Ectodermal cell (in vitro differentiated cells): ENCODE measurements at regions not wholly inside any gene's neighbourhood (a gene's known extent, or its start where the extent isn't known, plus 50 kb on each side); places are given as distances from the start of the nearest gene placed in this dataset.
"Not testable (repeated sequence)": the region's sequence is repeated elsewhere in the genome, so short reads cannot be mapped to it uniquely, and the experiment has no call there.

Source experiments
- H3K27ac ChIP-seq: 2 replicates; pipeline ENCODE4 v1.7.0; 2013; ENCODE audit warnings: mild to moderate bottlenecking, low read depth, low read length; ENCODE audit not compliant: insufficient read depth, poor library complexity, severe bottlenecking
- H3K27me3 ChIP-seq: 2 replicates; pipeline ENCODE4 v1.7.0; 2013; ENCODE audit warnings: mild to moderate bottlenecking, low read length; ENCODE audit not compliant: insufficient read depth, control insufficient read depth, poor library complexity, severe bottlenecking
- H3K36me3 ChIP-seq: one replicate; pipeline ENCODE4 v1.7.0; 2013; ENCODE audit warnings: low read length; ENCODE audit not compliant: control insufficient read depth, insufficient read depth
- H3K4me1 ChIP-seq: one replicate; pipeline ENCODE4 v1.7.0; 2013; ENCODE audit warnings: low read length; ENCODE audit not compliant: control insufficient read depth, insufficient read depth
- H3K4me3 ChIP-seq: 2 replicates; pipeline ENCODE4 v1.7.0; 2013; ENCODE audit warnings: low read depth, low read length, control low read depth; ENCODE audit not compliant: insufficient read depth
- H3K9me3 ChIP-seq: 2 replicates; pipeline ENCODE4 v1.7.0; 2013; ENCODE audit warnings: mild to moderate bottlenecking, low read length, moderate library complexity; ENCODE audit not compliant: control insufficient read depth
- WGBS, 2 experiments: methylation state at CpG; one replicate each; pipeline ENCODE4 v1.1.7; 2013; ENCODE audit warnings: missing lambda C conversion rate in 2 of 2; 5-methylcytosine and 5-hydroxymethylcytosine counted together

DNA sequence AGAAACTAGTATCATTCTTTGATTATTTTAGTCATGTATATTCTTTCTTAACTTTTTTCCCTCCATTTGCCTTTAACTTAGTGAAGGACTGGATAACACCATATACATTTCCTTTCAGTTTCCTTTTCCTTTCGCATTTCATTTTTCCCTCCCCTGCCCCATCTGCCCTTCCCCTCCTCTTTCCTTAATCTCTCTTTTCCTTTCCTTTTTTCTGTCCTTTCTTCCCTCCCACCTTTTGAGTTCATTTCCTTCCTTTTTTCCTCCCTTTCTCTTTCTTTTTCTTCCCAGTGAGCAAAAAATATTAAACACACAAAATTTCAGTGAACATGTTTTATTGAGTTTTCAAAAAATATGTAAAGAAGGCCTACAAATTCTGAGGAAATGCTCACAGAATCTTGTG lies 373.3 kb downstream of the SRGAP2C start:
- H3K4me3 ChIP-seq, H3K36me3 ChIP-seq, H3K9me3 ChIP-seq, H3K27me3 ChIP-seq, H3K27ac ChIP-seq, H3K4me1 ChIP-seq: not testable (repeated sequence)
- WGBS, 2 experiments = 91 to 95% methylated on average over 1 of the region's 1 CpG

DNA sequence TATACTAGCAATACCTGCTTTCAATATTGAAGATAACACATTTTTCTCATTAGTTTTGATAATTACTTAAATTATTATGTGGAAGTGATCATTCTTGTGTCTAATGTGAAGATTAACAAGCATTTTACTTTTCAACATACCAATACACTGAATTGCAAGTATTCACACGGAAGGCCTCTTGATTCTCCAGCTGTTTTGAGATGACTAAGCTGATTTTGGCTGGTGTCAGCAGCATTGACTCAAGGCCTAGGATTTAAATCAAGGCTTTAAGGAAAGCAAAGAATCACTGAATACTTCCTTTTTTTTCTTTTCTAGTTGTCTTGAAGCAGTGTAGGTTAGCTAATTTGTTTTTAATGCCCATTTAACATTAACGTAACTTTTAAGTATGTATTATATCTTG lies 373.7 kb downstream of the SRGAP2C start:
- Histone ChIP-seq H3K27me3 (no peaks in the 10 kb centered on the region), H3K4me1 (no peaks in the 10 kb centered on the region), H3K9me3 (no peaks in the 10 kb centered on the region), H3K27ac (no peak overlapping the region), H3K36me3 (no peaks in the 10 kb centered on the region), H3K4me3 (no peak overlapping the region)
- WGBS, 2 experiments = 0 to 14% methylated on average over 1 of the region's 2 CpGs

DNA sequence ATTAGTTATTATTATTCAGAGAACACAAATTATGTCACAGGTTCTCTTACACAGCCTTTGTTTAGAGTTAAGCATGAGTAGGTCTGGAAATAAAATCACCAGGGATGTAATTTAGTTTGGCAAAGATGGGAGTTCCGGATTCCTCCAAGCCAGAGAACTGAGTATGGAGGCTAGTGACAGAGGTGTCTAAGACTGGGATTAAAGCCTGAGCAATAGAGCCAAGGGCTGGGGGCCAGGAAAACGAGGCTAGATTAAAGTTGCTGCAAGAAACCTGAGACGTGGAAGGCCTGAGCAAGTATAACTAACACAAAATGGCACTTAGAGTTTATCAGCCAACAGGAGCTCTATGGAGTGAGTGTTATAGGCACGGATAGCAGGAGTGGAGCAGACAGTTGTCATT lies 381.6 kb downstream of the SRGAP2C start:
- Histone ChIP-seq H3K27ac (no peak overlapping the region), H3K4me3 (no peak overlapping the region), H3K27me3 (no peaks in the 10 kb centered on the region), H3K9me3 (no peaks in the 10 kb centered on the region), H3K4me1 (no peaks in the 10 kb centered on the region), H3K36me3 (no peaks in the 10 kb centered on the region)
- 88 to 92% methylated on average over 3 to 4 of the region's 4 CpGs for WGBS, 2 experiments

DNA sequence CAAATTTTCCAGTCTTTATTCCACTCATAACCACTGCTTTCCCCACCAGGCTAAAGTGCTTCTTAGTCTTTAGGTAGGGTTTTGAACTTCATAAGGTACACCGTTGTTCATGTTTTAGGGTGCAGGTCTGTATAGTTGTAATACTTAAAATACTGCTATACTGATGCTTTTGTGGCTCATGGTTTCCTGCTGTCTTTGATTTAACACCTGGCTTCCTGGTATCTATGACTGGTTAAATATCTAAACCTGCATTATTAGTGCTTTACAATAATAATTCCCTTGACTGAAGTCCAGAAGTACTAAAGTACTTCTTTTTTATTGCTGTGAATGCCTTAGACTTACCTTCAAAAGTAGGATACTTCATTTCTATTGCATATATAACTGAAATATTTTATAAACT lies 384.7 kb downstream of the SRGAP2C start:
- Histone ChIP-seq H3K9me3 (no peaks in the 10 kb centered on the region), H3K4me3 (no peak overlapping the region), H3K27ac (no peak overlapping the region), H3K4me1 (no peaks in the 10 kb centered on the region), H3K36me3 (no peaks in the 10 kb centered on the region), H3K27me3 (no peaks in the 10 kb centered on the region)
- WGBS, 2 experiments = 92% methylated on average over 1 of the region's 1 CpG; no CpG with 5 or more reads in 1 of the 2 experiments

DNA sequence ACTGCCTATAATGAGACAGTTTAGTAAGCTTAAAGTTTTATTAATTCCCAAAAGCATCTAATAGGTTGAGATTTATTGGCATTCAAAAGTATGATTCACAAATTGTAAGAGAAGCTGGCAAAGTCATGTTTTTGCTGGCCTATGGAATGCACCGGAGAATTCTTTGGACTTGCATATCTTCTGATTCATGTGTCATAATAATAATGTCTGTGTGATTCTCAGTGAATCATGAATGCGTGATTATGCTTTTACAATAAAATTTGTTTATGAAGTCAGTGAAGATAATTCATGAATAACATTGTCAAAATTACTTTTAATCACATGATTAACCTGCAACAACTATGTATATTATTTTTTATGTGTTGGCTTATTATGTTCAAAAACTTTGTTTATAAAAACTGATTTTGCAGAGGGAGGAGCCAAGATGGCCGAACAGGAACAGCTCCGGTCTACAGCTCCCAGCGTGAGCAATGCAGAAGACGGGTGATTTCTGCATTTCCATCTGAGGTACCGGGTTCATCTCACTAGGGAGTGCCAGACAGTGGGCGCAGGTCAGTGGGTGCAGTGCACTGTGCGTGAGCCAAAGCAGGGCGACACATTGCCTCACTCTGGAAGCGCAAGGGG lies 389.2 kb downstream of the SRGAP2C start:
- H3K4me1 ChIP-seq, H3K9me3 ChIP-seq, H3K27ac ChIP-seq, H3K4me3 ChIP-seq, H3K27me3 ChIP-seq, H3K36me3 ChIP-seq: not testable (repeated sequence)
- WGBS, 2 experiments = 95 to 96% methylated on average over 11 of the region's 11 CpGs

DNA sequence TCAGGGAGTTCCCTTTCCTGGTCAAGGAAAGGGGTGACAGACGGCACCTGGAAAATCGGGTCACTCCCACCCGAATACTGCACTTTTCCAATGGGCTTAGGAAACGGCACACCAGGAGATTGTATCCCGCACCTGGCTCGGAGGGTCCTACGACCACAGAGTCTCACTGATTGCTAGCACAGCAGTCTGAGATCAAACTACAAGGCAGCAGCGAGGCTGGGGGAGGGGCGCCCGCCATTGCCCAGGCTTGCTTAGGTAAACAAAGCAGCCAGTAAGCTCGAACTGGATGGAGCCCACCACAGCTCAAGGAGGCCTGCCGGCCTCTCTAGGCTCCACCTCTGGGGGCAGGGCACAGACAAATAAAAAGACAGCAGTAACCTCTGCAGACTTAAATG lies 389.7 kb downstream of the SRGAP2C start:
- WGBS, 2 experiments = 96% methylated on average over 12 of the region's 12 CpGs
- H3K27ac ChIP-seq, H3K27me3 ChIP-seq, H3K4me3 ChIP-seq, H3K4me1 ChIP-seq, H3K36me3 ChIP-seq, H3K9me3 ChIP-seq: not testable (repeated sequence)

DNA sequence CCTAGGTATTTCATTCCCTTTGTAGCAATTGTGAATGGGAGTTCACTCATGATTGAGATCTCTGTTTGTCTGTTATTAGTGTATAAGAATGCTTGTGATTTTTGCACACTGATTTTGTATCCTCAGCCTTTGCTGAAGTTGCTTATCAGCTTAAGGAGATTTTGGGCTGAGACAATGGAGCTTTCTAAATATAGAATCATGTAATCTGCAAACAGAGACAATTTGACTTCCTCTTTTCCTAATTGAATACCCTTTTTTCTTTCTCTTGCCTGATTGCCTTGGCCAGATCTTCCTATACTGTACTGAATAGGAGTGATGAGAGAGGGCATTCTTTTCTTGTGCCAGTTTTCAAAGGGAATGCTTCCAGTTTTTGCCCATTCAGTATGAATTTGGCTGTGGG lies 398.1 kb downstream of the SRGAP2C start:
- H3K9me3 ChIP-seq, H3K4me1 ChIP-seq, H3K36me3 ChIP-seq, H3K27me3 ChIP-seq, H3K4me3 ChIP-seq, H3K27ac ChIP-seq: not testable (repeated sequence)

DNA sequence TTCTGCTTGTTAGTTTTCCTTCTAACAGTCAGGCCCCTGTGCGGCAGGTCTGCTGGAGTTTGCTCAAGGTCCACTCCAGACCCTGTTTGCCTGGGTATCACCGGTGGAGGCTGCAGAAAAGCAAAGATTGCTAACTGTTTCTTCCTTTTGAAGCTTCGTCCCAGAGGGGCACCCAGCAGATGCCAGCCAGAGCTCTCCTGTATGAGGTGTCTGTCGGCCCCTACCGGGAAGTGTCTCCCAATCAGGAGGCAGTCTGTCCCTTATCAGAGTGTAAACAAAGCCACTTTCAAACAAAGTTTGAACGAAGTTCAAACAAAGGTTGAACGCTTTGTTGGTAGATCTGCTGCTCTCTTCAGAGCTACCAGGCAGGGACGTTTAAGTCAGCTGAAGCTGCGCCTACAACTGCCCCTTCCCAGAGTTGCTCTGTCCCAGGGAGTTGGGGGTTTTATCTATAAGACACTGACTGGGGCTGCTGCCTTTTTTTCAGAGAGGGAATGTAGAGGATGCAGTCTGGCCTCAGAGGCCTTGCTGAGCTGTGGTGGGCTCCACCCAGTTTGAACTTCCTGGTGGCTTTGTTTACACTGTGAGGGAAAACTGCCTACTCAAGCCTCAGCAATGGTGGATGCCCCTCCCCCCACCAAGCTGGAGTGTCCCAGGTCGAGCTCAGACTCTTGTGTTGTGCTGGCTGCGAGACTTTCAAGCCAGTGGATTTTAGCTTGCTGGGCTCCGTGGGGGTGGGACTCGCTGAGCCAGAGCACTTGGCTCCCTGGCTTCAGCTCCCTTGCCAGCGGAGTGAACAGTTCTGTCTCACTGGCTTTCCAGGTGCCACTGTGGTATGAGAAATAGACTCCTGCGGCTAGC lies 401.8 kb downstream of the SRGAP2C start:
- Histone ChIP-seq H3K36me3 (no peaks in the 10 kb centered on the region), H3K9me3 (no peaks in the 10 kb centered on the region), H3K4me1 (peaks cover 3% of the 10 kb centered on the region), H3K4me3 (no peak overlapping the region), H3K27me3 (no peaks in the 10 kb centered on the region), H3K27ac (no peak overlapping the region)
- WGBS, 2 experiments = 74% methylated on average over 15 of the region's 15 CpGs

DNA sequence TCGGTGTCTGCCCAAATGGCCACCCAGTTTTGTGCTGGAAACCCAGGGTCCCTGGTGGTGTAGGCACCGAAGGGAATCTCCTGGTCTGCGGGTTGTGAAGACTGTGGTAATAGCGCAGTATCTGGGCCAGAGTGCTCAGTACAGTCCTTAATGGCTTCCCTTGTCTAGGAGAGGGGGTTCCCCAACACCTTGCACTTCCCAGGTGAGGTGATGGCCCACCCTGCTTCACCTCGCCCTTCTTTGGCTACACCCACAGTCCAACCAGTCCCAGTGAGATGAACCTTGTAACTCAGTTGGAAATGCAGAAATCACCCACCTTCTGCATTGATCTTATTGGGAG lies 402.4 kb downstream of the SRGAP2C start:
- Histone ChIP-seq H3K4me1 (peaks cover 3% of the 10 kb centered on the region), H3K27ac (no peak overlapping the region), H3K27me3 (no peaks in the 10 kb centered on the region), H3K4me3 (no peak overlapping the region), H3K9me3 (no peaks in the 10 kb centered on the region), H3K36me3 (no peaks in the 10 kb centered on the region)
- WGBS, 2 experiments = 89 to 95% methylated on average over 5 of the region's 5 CpGs

DNA sequence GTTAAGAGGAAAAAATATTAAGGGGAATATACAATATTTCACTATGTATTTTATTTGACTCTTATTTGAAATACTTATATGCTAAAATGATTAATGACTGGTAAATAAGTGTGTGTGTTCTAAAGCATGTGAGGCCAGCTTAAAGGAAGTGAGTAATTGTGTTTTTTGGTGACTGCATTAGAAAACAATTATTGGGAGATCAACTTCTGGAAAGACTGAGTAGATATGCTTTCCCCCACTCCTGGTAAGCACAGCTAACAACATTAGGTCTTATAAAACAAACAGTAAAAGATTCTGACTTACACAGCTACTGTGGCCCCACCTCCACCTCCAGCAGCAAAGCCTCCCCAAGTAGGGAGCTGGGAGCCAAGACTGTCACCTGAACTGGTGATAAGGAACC lies 403.0 kb downstream of the SRGAP2C start:
- Histone ChIP-seq H3K36me3 (no peaks in the 10 kb centered on the region), H3K9me3 (no peaks in the 10 kb centered on the region), H3K27me3 (no peaks in the 10 kb centered on the region), H3K27ac (no peak overlapping the region), H3K4me3 (no peak overlapping the region), H3K4me1 (peaks cover 3% of the 10 kb centered on the region)
